Erythroblast (primary cell): ENCODE measurements at regions not wholly inside any gene's neighbourhood (a gene's known extent, or its start where the extent isn't known, plus 50 kb on each side); places are given as distances from the start of the nearest gene placed in this dataset.

Experiments used
- GATA1 ChIP-seq: IDR thresholded peaks from 2 replicates; pipeline ENCODE4 v1.6.1; 2011; ENCODE audit warnings: low read depth, mild to moderate bottlenecking, control low read depth, low read length, moderate library complexity
- POLR2A ChIP-seq: IDR thresholded peaks from 2 replicates; pipeline ENCODE4 v1.6.1; 2011; ENCODE audit warnings: mild to moderate bottlenecking, low read length

GRCh38 chr1:193697115-193697762 lies 510.8 kb upstream of the B3GALT2 start:
- TF ChIP-seq POLR2A (no peak), GATA1 (no peak)
